IMR-90 (cell line): ENCODE measurements at regions not wholly inside any gene's neighbourhood (a gene's known extent, or its start where the extent isn't known, plus 50 kb on each side); places are given as distances from the start of the nearest gene placed in this dataset.

Experiments used
- ATAC-seq: fragments of 200-7000 bp; cut with Tn5 transposase; 2 replicates; pipeline ENCODE4 v1.9.1; 2020; ENCODE audit warnings: low read depth, mild to moderate bottlenecking, moderate library complexity
- BruUV-seq: library from RNA; stranded (reverse); fragments of 400-500 nt; replicated peaks from 2 replicates; lab custom pipeline; 2021; lab: Mats Ljungman, UMichigan
- CTCF ChIA-PET: fragments of 300-600 bp; formaldehyde crosslinking; extraction: SDS; loops from one replicate; lab custom pipeline; 2021; ENCODE audit warnings: antibody characterized with exemption; lab: Yijun Ruan, JAX
- POLR2A ChIA-PET: fragments of 300-600 bp; sonication (Branson Sonifier 250); formaldehyde crosslinking; loops from one replicate; lab custom pipeline; 2022; ENCODE audit warnings: antibody characterized with exemption; ENCODE audit not compliant: unreplicated experiment; lab: Charles Lee
- DNase-seq: peaks from one replicate; pipeline ENCODE4 v3.0.0; 2013
- H2AFZ ChIP-seq: replicated peaks from 2 replicates; pipeline ENCODE3; 2013; ENCODE audit warnings: low read length, mild to moderate bottlenecking; ENCODE audit not compliant: poor library complexity
- H2AK5ac ChIP-seq: 2 replicates; pipeline ENCODE4 v1.6.1; 2013; ENCODE audit warnings: low read depth, low read length, inconsistent platforms
- H2AK9ac ChIP-seq: replicated peaks from 2 replicates; pipeline ENCODE3; 2013; ENCODE audit warnings: mild to moderate bottlenecking, low read depth, low read length, moderate library complexity; ENCODE audit not compliant: poor library complexity
- H2BK120ac ChIP-seq: 2 replicates; pipeline ENCODE4 v1.6.1; 2013; ENCODE audit warnings: low read depth, low read length, inconsistent platforms
- H2BK15ac ChIP-seq: 3 replicates; pipeline ENCODE4 v1.6.1; 2013; ENCODE audit warnings: low read depth, low read length, inconsistent platforms
- H2BK20ac ChIP-seq: 2 replicates; pipeline ENCODE4 v1.6.1; 2013; ENCODE audit warnings: low read depth, mild to moderate bottlenecking, inconsistent platforms, low read length, moderate library complexity
- H2BK5ac ChIP-seq: 2 replicates; pipeline ENCODE4 v1.6.1; 2013; ENCODE audit warnings: mild to moderate bottlenecking, low read depth, low read length, inconsistent platforms; ENCODE audit not compliant: poor library complexity, severe bottlenecking
- H3K14ac ChIP-seq: replicated peaks from 2 replicates; pipeline ENCODE4 v1.6.1; 2013; ENCODE audit warnings: low read depth, low read length, inconsistent platforms
- H3K18ac ChIP-seq: 2 replicates; pipeline ENCODE4 v1.6.1; 2013; ENCODE audit warnings: low read depth, low read length, control low read depth
- H3K23ac ChIP-seq: 2 replicates; pipeline ENCODE4 v1.6.1; 2013; ENCODE audit warnings: low read depth, low read length, inconsistent platforms
- H3K27ac ChIP-seq: 2 replicates; pipeline ENCODE4 v1.5.1; 2013; ENCODE audit warnings: mild to moderate bottlenecking, control low read depth, low read length; ENCODE audit not compliant: insufficient read depth
- H3K27me3 ChIP-seq: 2 replicates; pipeline ENCODE4 v1.6.1; 2013; ENCODE audit warnings: low read length; ENCODE audit not compliant: control insufficient read depth, insufficient read depth
- H3K36me3 ChIP-seq: 2 replicates; pipeline ENCODE4 v1.6.1; 2013; ENCODE audit warnings: low read length, mixed read lengths; ENCODE audit not compliant: control insufficient read depth, insufficient read depth
- H3K4ac ChIP-seq: 2 replicates; pipeline ENCODE4 v1.6.1; 2013; ENCODE audit warnings: low read depth, low read length, inconsistent platforms
- H3K4me1 ChIP-seq: 2 replicates; pipeline ENCODE4 v1.6.1; 2013; ENCODE audit warnings: low read length, mixed read lengths; ENCODE audit not compliant: control insufficient read depth, insufficient read depth
- H3K4me2 ChIP-seq: 2 replicates; pipeline ENCODE4 v1.6.1; 2013; ENCODE audit warnings: low read depth, mild to moderate bottlenecking, control low read depth, low read length, moderate library complexity
- H3K4me3 ChIP-seq: 2 replicates; pipeline ENCODE4 v1.5.1; 2013; ENCODE audit warnings: low read depth, mild to moderate bottlenecking, control low read depth, low read length, moderate library complexity; ENCODE audit not compliant: insufficient read depth
- H3K56ac ChIP-seq: 2 replicates; pipeline ENCODE4 v1.6.1; 2013; ENCODE audit warnings: low read length, inconsistent platforms; ENCODE audit not compliant: insufficient read depth; ENCODE audit errors: extremely low read depth
- H3K79me1 ChIP-seq, 2 experiments: 2 replicates each; pipeline ENCODE4 v1.6.1; 2013; ENCODE audit warnings: low read length in 2 of 2, inconsistent platforms in 1 of 2, low read depth in 1 of 2
- H3K9ac ChIP-seq: 2 replicates; pipeline ENCODE4 v1.6.1; 2013; ENCODE audit warnings: low read depth, low read length, control low read depth
- H3K9me1 ChIP-seq: 2 replicates; pipeline ENCODE4 v1.6.1; 2013; ENCODE audit warnings: low read length, inconsistent platforms; ENCODE audit not compliant: insufficient read depth
- H3K9me3 ChIP-seq: 2 replicates; pipeline ENCODE4 v1.6.1; 2013; ENCODE audit warnings: low read length; ENCODE audit not compliant: control insufficient read depth, insufficient read depth
- H4K20me1 ChIP-seq: 2 replicates; pipeline ENCODE4 v1.6.1; 2013; ENCODE audit warnings: low read length, inconsistent platforms; ENCODE audit not compliant: insufficient read depth
- H4K5ac ChIP-seq: 2 replicates; pipeline ENCODE4 v1.6.1; 2013; ENCODE audit warnings: mild to moderate bottlenecking, low read depth, low read length, control low read depth
- H4K8ac ChIP-seq, 2 experiments: 2 replicates each; pipeline ENCODE4 v1.6.1; 2013; ENCODE audit warnings: low read depth in 2 of 2, low read length in 2 of 2, control low read depth in 1 of 2, inconsistent platforms in 1 of 2
- H4K91ac ChIP-seq: 2 replicates; pipeline ENCODE4 v1.6.1; 2013; ENCODE audit warnings: low read depth, low read length, inconsistent platforms; ENCODE audit not compliant: insufficient read depth
- BHLHE40 ChIP-seq: fragments of 150-350 bp; IDR thresholded peaks from 2 replicates; pipeline ENCODE4 v1.6.1; 2016; ENCODE audit warnings: mild to moderate bottlenecking, low read depth, low read length
- FOS ChIP-seq: fragments of 150-350 bp; IDR thresholded peaks from 2 replicates; pipeline ENCODE4 v1.6.1; 2016; ENCODE audit warnings: low read depth, low read length
- MAFK ChIP-seq: IDR thresholded peaks from 2 replicates; pipeline ENCODE4 v1.6.1; 2012; ENCODE audit warnings: low read depth, low read length, improper control_type of control experiment
- MAZ ChIP-seq: IDR thresholded peaks from 2 replicates; pipeline ENCODE4 v1.6.1; 2012; ENCODE audit warnings: low read depth, mild to moderate bottlenecking, low read length, improper control_type of control experiment, moderate library complexity, borderline replicate concordance
- MXI1 ChIP-seq: IDR thresholded peaks from 2 replicates; pipeline ENCODE4 v1.6.1; 2012; ENCODE audit warnings: low read depth, mild to moderate bottlenecking, low read length, moderate library complexity, borderline replicate concordance
- NFE2L2 ChIP-seq: fragments of 150-350 bp; IDR thresholded peaks from 2 replicates; pipeline ENCODE4 v1.6.1; 2016; ENCODE audit warnings: low read depth, mild to moderate bottlenecking, low read length
- RCOR1 ChIP-seq: IDR thresholded peaks from 2 replicates; pipeline ENCODE4 v1.6.1; 2012; ENCODE audit warnings: mild to moderate bottlenecking, low read length, improper control_type of control experiment; ENCODE audit not compliant: insufficient replicate concordance
- SMC3 ChIP-seq: fragments of 150-350 bp; IDR thresholded peaks from 2 replicates; pipeline ENCODE4 v1.6.1; 2016; ENCODE audit warnings: low read depth, mild to moderate bottlenecking, antibody characterized with exemption, low read length, moderate library complexity
- WGBS, 2 experiments: methylation state at CpG; one replicate each; pipeline versions ENCODE4 v1.1.5 to v1.1.7; 2013; ENCODE audit warnings: missing lambda C conversion rate in 2 of 2; ENCODE audit not compliant: insufficient read length in 1 of 2; ENCODE audit errors: extremely low coverage in 2 of 2; 5-methylcytosine and 5-hydroxymethylcytosine counted together
- dilution Hi-C: fragments of 300-500 bp; cut with HindIII; formaldehyde crosslinking; loops from one replicate; pipeline ENCODE4 v1.14.3; 2018; ENCODE audit warnings: low sequenced_read_pairs; ENCODE audit not compliant: unreplicated experiment
- in situ Hi-C: fragments of 300-500 bp; cut with MboI; formaldehyde crosslinking; loops from 3 replicates; pipeline ENCODE4 v1.14.3; 2019; ENCODE audit warnings: low sequenced_read_pairs, inconsistent platforms, mixed read lengths
- intact Hi-C: fragments of 100-400 bp; cut with micrococcal nuclease; formaldehyde crosslinking; loops from 2 replicates; pipeline ENCODE4 v1.10.0; 2022
- TF ChIP-seq, protein P1 (sequence below): fragments of 150-350 bp; IDR thresholded peaks from 2 replicates; pipeline ENCODE4 v1.6.1; 2016; ENCODE audit warnings: low read depth, mild to moderate bottlenecking, low read length, moderate library complexity, borderline replicate concordance
- TF ChIP-seq, protein P2 (sequence below): fragments of 150-350 bp; IDR thresholded peaks from 2 replicates; pipeline ENCODE4 v1.6.1; 2017; ENCODE audit warnings: mild to moderate bottlenecking, antibody characterized with exemption, low read length, low read depth

- 17% methylated on average over 1 of the region's 7 CpGs; no CpG with 5 or more reads in 1 of the 2 experiments for WGBS, 2 experiments
- Histone ChIP-seq H3K4me1 (peaks cover 15% of the 10 kb centered on the region), H2BK120ac (peak overlapping the region; percentile 20; the same call in 1 of the 2 replicates), H3K9me3 (no peaks in the 10 kb centered on the region), H3K4me2 (no peak overlapping the region), H2AK5ac (peak overlapping the region; percentile 42; the same call in 1 of the 2 replicates), H4K91ac (0 out of 2 replicates have a peak overlapping the region, but pooled peaks have one; percentile 19), H3K4ac (peak overlapping the region; percentile 39; the same call in 1 of the 2 replicates), H4K5ac (0 out of 2 replicates have a peak overlapping the region, but pooled peaks have one; percentile 2), H2AK9ac (no peak overlapping the region), H2BK5ac (no peak overlapping the region), H3K27me3 (no peaks in the 10 kb centered on the region), H3K9me1 (peaks cover 15% of the 10 kb centered on the region), H2AFZ (no peak overlapping the region), H3K56ac (no peak overlapping the region), H2BK20ac (peak overlapping the region; percentile 16; the same call in 1 of the 2 replicates), H3K79me1 (peaks cover 0 to 12% of the 10 kb centered on the region in 2 experiments; a peak in 2 of 4 replicates), H4K8ac (no peak overlapping the region), H3K18ac (0 out of 2 replicates have a peak overlapping the region, but pooled peaks have one; percentile 3), H3K23ac (peak overlapping the region; percentile 22; the same call in 1 of the 2 replicates), H3K4me3 (no peak overlapping the region), H3K27ac (no peak overlapping the region), H4K20me1 (no peaks in the 10 kb centered on the region), H3K14ac (peak overlapping the region; percentile 27; the same call in 1 of the 2 replicates), H3K9ac (no peak overlapping the region), H3K36me3 (no peaks in the 10 kb centered on the region), H2BK15ac (0 out of 3 replicates have a peak overlapping the region, but pooled peaks have one; percentile 2)
- dilution Hi-C loops: no loop called here
- TF ChIP-seq MAZ (no peak), BHLHE40 (no peak), NFE2L2 (no peak), SMC3 (no peak), MXI1 (no peak), MAFK (no peak), FOS (no peak), RCOR1 (no peak)
- TF ChIP-seq, protein P1, sequence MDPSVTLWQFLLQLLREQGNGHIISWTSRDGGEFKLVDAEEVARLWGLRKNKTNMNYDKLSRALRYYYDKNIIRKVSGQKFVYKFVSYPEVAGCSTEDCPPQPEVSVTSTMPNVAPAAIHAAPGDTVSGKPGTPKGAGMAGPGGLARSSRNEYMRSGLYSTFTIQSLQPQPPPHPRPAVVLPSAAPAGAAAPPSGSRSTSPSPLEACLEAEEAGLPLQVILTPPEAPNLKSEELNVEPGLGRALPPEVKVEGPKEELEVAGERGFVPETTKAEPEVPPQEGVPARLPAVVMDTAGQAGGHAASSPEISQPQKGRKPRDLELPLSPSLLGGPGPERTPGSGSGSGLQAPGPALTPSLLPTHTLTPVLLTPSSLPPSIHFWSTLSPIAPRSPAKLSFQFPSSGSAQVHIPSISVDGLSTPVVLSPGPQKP: no peak
- TF ChIP-seq, protein P2, sequence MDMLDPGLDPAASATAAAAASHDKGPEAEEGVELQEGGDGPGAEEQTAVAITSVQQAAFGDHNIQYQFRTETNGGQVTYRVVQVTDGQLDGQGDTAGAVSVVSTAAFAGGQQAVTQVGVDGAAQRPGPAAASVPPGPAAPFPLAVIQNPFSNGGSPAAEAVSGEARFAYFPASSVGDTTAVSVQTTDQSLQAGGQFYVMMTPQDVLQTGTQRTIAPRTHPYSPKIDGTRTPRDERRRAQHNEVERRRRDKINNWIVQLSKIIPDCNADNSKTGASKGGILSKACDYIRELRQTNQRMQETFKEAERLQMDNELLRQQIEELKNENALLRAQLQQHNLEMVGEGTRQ: no peak
- in situ Hi-C loops: no loop called here
- no TSS peak for BruUV-seq
- ATAC-seq (no peak), DNase-seq (no peak)
- POLR2A ChIA-PET: no interaction called here
- CTCF ChIA-PET: interaction anchor here (1.0 kb wide), 1 partner anchor 21 kb away, joined by 3 read pairs; no protein-coding TSS in a partner anchor
- intact Hi-C loops: no loop called here
Measured at GRCh38 chr5:34503379-34504253, 152.5 kb upstream of the RAI14 start.
